GM18907 (cell line): ENCODE measurements at regions not wholly inside any gene's neighbourhood (a gene's known extent, or its start where the extent isn't known, plus 50 kb on each side); places are given as distances from the start of the nearest gene placed in this dataset.

Experiments used
- ATAC-seq: cut with Tn5 transposase; IDR thresholded peaks from one replicate; pipeline ENCODE4 v1.9.1; 2021; ENCODE audit warnings: mild to moderate bottlenecking, moderate library complexity; ENCODE audit not compliant: unreplicated experiment

- ATAC-seq: no peak
Measured at GRCh38 chr4:162241857-162242256, 78.1 kb upstream of the FSTL5 start.

GRCh38 chr4:162239992-162240769 lies 76.4 kb upstream of the FSTL5 start:
- ATAC-seq: no peak

- no peak for ATAC-seq
Measured at GRCh38 chr4:162237676-162238075, 73.9 kb upstream of the FSTL5 start.

GRCh38 chr4:162234595-162234994 lies 70.8 kb upstream of the FSTL5 start:
- no peak for ATAC-seq

- ATAC-seq: no peak
Measured at GRCh38 chr4:162232349-162232748, 68.5 kb upstream of the FSTL5 start.

- ATAC-seq: no peak
Measured at GRCh38 chr4:162229670-162230069, 65.9 kb upstream of the FSTL5 start.

GRCh38 chr4:162221148-162221547 lies 57.3 kb upstream of the FSTL5 start:
- no peak for ATAC-seq
